ENCODE measurements at regions not wholly inside any gene's neighbourhood (a gene's known extent, or its start where the extent isn't known, plus 50 kb on each side); places are given as distances from the start of the nearest gene placed in this dataset.
A peak's percentile ranks its signal among the peaks of the same experiment; 100 is the strongest.
"Not testable (repeated sequence)": the region's sequence is repeated elsewhere in the genome, so short reads cannot be mapped to it uniquely, and the experiment has no call there.

DNA sequence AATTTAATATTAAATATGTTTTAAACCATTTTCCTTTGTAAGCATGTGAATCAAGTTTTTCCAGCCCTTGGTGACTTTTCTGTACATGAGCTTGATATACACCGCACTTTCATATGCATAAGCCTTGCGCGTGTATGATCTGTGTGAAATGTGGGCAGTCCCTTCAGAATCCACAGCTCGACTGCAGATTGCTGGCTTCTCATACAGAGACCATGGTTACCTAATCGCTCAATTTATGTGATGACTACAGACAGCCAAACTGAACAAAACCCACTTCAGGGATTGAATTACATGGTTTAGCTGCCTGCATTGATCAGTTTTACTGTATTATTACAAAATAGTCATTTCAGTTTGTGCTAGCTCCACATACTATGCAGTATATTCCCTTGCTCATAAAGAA lies 212.3 kb upstream of the NECTIN3 start:
- H3K4me1 Mint-ChIP-seq: no peaks in the 10 kb centered on the region
- H3K4me3 Mint-ChIP-seq: no peak overlapping the region
- ATAC-seq (ENCODE audit: low read depth in 2 of 2) (no peak), DNase-seq (no peak)
- H3K27me3 Mint-ChIP-seq: no peaks in the 10 kb centered on the region
- H3K36me3 Mint-ChIP-seq: no peaks in the 10 kb centered on the region
- no peak overlapping the region for H3K27ac Mint-ChIP-seq
- H3K9me3 Mint-ChIP-seq: peaks cover 0 to 4% (median 1%) of the 10 kb centered on the region in 7 donors

DNA sequence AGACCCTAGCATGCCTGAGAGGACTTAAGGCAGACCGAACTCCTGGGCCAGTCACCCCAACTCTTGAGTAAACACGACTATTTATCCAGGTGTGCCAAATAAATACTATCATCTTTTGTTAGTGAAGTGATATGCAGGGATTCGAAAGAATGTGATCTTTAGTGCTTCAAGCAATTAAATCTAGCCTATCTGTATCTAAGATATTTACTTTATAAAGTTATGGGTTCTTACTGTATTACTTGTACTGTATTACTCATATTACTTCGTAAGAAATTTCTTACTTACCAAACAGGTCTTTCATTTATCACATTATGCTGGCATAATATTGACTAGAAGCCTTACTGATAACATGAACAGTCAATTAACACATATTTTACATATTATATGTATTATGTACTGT lies 211.6 kb upstream of the NECTIN3 start:
- DNase-seq (no peak), ATAC-seq (ENCODE audit: low read depth in 2 of 2) (no peak)
- H3K9me3 Mint-ChIP-seq: peaks cover 0 to 4% (median 1%) of the 10 kb centered on the region in 7 donors
- H3K27me3 Mint-ChIP-seq: no peaks in the 10 kb centered on the region
- no peaks in the 10 kb centered on the region for H3K36me3 Mint-ChIP-seq
- H3K4me3 Mint-ChIP-seq: no peak overlapping the region
- no peak overlapping the region for H3K27ac Mint-ChIP-seq
- no peaks in the 10 kb centered on the region for H3K4me1 Mint-ChIP-seq

DNA sequence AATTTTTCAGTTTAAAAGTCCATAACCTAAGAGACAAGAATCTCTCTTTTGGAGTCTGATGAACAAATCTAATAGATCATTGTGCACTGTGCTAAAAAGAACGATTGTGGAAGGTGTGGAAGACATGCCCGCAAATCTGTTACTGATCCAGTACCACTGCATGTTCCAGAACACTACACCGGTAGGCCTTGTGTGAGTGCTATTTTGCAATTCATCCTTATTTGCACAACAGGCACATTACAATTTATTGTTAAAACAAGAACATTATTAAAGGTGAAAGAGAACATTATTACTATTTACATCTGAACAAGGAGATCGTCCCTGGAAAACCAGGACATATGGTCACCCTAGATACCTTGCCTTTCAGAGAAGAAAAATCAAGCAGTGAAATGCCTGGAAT lies 205.7 kb upstream of the NECTIN3 start:
- Mint-ChIP-seq H3K36me3 (no peaks in the 10 kb centered on the region), H3K4me1 (no peaks in the 10 kb centered on the region), H3K4me3 (no peak overlapping the region), H3K27me3 (no peaks in the 10 kb centered on the region), H3K27ac (no peak overlapping the region), H3K9me3 (peaks cover 0 to 3% (median 0%) of the 10 kb centered on the region in 7 donors)
- ATAC-seq (ENCODE audit: low read depth in 2 of 2) (no peak), DNase-seq (no peak)

DNA sequence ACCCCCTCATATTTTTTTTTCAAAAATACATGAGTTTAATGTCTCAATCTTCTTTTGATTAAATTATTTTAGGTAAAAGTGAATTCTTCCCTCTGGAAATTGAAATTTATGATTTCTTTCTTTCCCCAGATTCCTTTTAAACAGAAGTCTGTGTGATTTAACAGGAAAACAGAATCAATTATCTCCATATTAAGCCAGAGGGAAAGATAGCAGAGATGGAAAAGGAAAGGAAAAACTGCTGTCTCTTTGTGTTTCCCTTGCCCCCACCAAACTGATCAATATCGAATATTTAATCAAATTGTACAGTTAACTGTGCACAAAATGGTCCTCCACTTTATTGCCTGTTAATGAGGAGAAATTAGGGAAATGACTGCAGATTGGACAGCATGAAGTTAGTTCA lies 203.5 kb upstream of the NECTIN3 start:
- Mint-ChIP-seq H3K4me3 (no peak overlapping the region), H3K27ac (no peak overlapping the region), H3K27me3 (no peaks in the 10 kb centered on the region), H3K36me3 (no peaks in the 10 kb centered on the region), H3K9me3 (peaks cover 0 to 3% (median 0%) of the 10 kb centered on the region in 7 donors), H3K4me1 (no peaks in the 10 kb centered on the region)
- no peak for DNase-seq
- no peak for ATAC-seq (ENCODE audit: low read depth in 2 of 2)

DNA sequence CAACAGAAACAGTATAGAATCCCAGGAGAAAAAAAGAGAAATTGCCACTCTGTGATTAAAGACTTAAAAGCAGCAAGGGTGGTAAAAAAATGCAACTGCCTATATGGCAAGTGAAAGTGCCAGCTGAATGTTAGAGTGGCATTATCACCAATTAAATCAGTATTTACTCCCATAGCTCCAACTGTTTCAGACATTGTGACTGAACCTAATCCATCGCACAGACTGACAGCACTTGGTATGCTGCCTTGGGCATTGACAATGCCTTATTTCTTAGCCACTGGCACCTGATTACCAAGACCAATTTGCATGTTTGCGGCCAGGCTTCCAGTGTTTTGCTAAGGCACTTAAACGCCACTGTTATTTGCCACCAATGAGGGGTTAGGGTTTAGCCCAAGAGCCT lies 201.9 kb upstream of the NECTIN3 start:
- H3K36me3 Mint-ChIP-seq: no peaks in the 10 kb centered on the region
- no peaks in the 10 kb centered on the region for H3K4me1 Mint-ChIP-seq

DNA sequence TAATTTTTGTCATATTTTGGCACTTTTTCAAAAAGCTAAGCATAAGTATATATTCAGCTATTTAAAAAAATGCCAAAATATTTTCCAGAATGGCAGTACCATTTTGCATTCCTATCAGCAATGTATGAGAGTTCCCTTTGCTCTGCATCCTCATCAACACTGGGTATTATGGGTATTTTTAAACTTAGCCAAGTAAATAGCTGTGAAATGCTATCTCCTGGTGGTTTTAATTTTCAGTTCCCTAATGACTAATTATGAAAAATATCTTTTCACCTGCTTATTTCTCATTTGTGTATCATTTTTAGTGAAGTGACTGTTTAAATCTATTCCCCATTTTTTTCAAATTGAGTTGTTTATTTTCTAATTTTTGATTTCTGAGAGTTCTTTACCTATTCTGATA lies 199.7 kb upstream of the NECTIN3 start:
- ATAC-seq (ENCODE audit: low read depth in 2 of 2): no peak
- H3K27me3 Mint-ChIP-seq: no peaks in the 10 kb centered on the region
- peaks cover 6 to 22% (median 8%) of the 10 kb centered on the region in 7 donors for H3K9me3 Mint-ChIP-seq
- DNase-seq: no peak
- H3K27ac Mint-ChIP-seq: no peak overlapping the region
- no peaks in the 10 kb centered on the region for H3K36me3 Mint-ChIP-seq
- H3K4me1 Mint-ChIP-seq: no peaks in the 10 kb centered on the region
- H3K4me3 Mint-ChIP-seq: no peak overlapping the region

More for the DNA sequence above, 201.9 kb upstream of the NECTIN3 start:
- ATAC-seq (ENCODE audit: low read depth in 2 of 2): no peak
- H3K9me3 Mint-ChIP-seq: peaks cover 4 to 10% (median 7%) of the 10 kb centered on the region in 7 donors
- H3K4me3 Mint-ChIP-seq: peak overlapping the region in 1 of 8 donors; percentile 2
- H3K27ac Mint-ChIP-seq: no peak overlapping the region
- no peaks in the 10 kb centered on the region for H3K27me3 Mint-ChIP-seq
- no peak for DNase-seq

DNA sequence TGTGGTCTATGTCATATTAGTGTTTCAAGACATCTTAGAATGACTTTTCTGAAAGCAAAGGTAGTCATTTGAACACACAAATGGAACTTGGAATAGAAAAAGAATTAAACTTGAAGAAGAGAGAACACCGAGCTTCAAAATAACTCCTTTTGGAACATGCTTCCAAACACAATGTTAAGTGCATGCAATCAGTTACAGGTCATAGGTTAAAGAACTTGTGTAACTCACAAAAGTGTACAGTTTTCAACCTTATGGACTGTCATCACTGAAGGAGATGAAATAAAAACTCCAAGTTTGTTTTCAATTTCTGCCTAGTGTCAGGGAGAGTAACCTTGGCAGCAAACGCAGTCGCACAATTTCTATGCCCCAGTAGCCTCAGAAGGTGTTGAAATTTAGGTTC lies 192.9 kb upstream of the NECTIN3 start:
- ATAC-seq (ENCODE audit: low read depth in 2 of 2): no peak
- H3K4me1 Mint-ChIP-seq: no peaks in the 10 kb centered on the region
- H3K9me3 Mint-ChIP-seq: peaks cover 6 to 22% (median 8%) of the 10 kb centered on the region in 7 donors

DNA sequence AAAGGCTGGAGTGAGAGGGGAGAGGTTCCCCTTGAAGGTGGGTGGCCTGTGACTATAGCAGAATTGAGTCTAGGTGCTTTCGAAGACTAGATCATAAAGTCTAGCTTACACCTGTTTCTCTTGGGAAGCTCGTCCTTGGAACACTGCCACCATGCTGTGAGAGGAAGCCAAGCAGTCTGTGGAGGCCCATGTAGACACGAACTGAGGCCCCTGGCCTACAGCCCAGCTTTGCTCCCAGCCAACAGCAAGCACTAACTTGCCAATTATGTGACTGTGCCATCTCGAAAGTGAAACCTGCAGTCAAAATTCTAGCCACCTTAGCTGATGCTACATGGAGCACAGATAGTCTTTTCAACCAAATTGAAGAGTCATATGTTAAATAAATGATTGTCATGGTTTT lies 190.5 kb upstream of the NECTIN3 start:
- ATAC-seq (ENCODE audit: low read depth in 2 of 2) (no peak), DNase-seq (no peak)
- Mint-ChIP-seq H3K36me3 (no peaks in the 10 kb centered on the region), H3K27ac (no peak overlapping the region), H3K27me3 (no peaks in the 10 kb centered on the region), H3K4me3 (no peak overlapping the region), H3K9me3 (peaks cover 0 to 4% (median 0%) of the 10 kb centered on the region in 7 donors), H3K4me1 (no peaks in the 10 kb centered on the region)

More for the DNA sequence above, 192.9 kb upstream of the NECTIN3 start:
- Mint-ChIP-seq H3K36me3 (no peaks in the 10 kb centered on the region), H3K4me3 (no peak overlapping the region), H3K27me3 (no peaks in the 10 kb centered on the region), H3K27ac (no peak overlapping the region)
- no peak for DNase-seq

DNA sequence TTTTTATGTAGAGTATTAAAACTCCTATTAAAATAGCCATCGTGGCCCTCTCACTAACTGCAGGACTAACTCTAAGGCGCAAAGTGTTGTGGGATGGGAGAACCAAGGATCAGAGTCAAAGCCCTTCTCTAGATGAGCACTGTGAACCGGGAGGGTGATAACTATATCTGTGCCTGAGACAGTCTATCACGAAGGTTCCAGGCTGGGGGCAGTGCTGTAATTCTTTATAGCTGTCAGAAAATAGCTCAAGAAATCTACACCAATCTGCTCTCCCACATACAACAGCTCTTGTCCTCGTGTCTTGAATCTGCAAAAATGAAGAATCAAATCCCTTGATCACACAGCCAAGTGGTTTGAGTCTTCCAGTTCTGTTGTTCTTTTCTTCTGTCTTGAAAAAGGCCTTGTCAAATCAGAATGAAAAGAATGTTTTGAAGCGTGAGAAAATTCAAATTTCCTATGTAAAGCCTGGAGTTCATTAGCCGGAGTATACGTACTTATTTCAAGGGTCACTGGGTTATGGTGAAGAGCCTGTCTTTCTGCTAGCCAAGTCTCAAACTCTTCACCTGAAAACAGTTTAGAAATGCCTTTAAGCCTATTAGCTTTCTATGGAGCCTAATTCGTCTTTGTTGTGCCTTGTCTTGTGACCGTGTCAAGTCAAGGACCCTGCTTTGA lies 185.3 kb upstream of the NECTIN3 start:
- H3K9me3 Mint-ChIP-seq: peaks cover 0 to 4% (median 2%) of the 10 kb centered on the region in 7 donors
- DNase-seq (no peak), ATAC-seq (ENCODE audit: low read depth in 2 of 2) (no peak)
- no peaks in the 10 kb centered on the region for H3K27me3 Mint-ChIP-seq
- no peaks in the 10 kb centered on the region for H3K4me1 Mint-ChIP-seq
- H3K4me3 Mint-ChIP-seq: no peak overlapping the region
- no peaks in the 10 kb centered on the region for H3K36me3 Mint-ChIP-seq
- H3K27ac Mint-ChIP-seq: no peak overlapping the region

DNA sequence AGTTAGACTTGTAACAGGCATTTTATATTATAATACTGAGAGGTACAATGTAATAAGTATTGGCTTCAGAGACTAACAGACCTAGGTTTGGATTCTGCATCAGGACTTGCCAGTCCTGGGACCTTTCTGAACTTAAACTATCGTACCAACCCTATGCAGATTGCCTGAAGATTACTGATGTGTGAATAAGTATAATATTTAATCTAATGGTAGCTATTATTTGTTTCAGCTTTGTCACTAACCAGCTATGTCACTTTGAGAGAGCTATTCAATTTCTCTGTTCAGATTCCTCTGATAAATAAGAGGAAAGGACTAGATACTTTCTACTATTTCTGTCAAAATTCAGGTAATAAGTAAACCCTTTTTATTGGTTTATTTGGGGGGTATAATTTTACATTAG lies 184.4 kb upstream of the NECTIN3 start:
- Mint-ChIP-seq H3K9me3 (peaks cover 0 to 4% (median 2%) of the 10 kb centered on the region in 7 donors), H3K27me3 (no peaks in the 10 kb centered on the region), H3K4me3 (no peak overlapping the region), H3K36me3 (no peaks in the 10 kb centered on the region), H3K27ac (no peak overlapping the region), H3K4me1 (no peaks in the 10 kb centered on the region)
- ATAC-seq (ENCODE audit: low read depth in 2 of 2) (no peak), DNase-seq (no peak)

DNA sequence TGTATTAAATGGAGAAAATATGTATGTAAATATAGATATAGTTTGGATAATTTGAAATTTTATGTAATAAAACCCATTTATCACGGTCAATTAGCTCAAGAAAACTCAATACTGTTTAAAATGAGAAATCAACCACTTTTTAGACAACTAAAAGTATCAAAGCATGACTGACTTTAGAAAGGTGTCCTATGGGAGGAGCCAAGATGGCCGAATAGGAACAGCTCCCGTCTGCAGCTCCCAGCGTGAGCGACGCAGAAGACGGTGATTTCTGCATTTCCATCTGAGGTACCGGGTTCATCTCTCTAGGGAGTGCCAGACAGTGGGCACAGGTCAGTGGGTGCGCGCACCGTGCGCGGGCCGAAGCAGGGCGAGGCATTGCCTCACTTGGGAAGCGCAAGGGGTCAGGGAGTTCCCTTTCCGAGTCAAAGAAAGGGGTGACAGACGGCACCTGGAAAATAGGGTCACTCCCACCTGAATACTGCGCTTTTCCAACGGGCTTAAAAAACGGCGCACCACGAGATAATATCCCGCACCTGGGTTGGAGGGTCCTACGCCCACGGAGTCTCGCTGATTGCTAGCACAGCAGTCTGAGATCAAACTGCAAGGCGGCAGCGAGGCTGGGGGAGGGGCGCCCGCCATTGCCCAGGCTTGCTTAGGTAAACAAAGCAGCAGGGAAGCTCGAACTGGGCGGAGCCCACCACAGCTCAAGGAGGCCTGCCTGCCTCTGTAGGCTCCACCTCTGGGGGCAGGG lies 182.8 kb upstream of the NECTIN3 start:
- not testable (repeated sequence) for ATAC-seq (ENCODE audit: low read depth in 2 of 2); H3K9me3 Mint-ChIP-seq; H3K4me3 Mint-ChIP-seq; DNase-seq; H3K4me1 Mint-ChIP-seq; H3K27me3 Mint-ChIP-seq; H3K36me3 Mint-ChIP-seq
- H3K27ac Mint-ChIP-seq: peak overlapping the region in 1 of 6 donors; percentile 51

DNA sequence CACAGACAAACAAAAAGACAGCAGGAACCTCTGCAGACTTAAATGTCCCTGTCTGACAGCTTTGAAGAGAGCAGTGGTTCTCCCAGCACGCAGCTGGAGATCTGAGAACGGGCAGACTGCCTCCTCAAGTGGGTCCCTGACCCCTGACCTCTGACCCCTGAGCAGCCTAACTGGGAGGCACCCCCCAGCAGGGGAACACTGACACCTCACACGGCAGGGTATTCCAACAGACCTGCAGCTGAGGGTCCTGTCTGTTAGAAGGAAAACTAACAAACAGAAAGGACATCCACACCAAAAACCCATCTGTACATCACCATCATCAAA lies 182.3 kb upstream of the NECTIN3 start:
- H3K4me3 Mint-ChIP-seq; H3K36me3 Mint-ChIP-seq; H3K27me3 Mint-ChIP-seq; H3K4me1 Mint-ChIP-seq; DNase-seq; ATAC-seq (ENCODE audit: low read depth in 2 of 2); H3K9me3 Mint-ChIP-seq; H3K27ac Mint-ChIP-seq: not testable (repeated sequence)

DNA sequence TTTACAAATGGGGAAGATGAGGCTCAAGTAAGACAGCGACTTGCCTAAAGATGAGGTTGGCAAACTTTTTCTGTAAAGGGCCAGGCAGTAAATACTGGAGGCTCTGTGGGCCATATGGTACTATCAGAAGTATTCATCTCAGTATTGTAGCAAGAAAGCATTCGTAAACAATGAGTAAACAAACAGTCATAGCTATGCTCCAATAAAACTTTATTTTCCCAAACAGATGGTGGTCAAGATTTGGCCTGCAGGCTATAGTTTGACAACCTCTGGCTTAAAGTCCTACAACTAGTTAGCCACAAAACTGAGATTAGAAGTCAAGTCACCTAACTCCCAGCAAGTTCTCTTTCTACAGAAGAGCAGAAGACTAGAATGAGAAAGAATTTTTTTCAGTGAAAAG lies 177.0 kb upstream of the NECTIN3 start:
- no peaks in the 10 kb centered on the region for H3K4me1 Mint-ChIP-seq
- ATAC-seq (ENCODE audit: low read depth in 2 of 2) (no peak), DNase-seq (no peak)
- H3K9me3 Mint-ChIP-seq: peaks cover 0 to 22% (median 3%) of the 10 kb centered on the region in 7 donors
- H3K27ac Mint-ChIP-seq: no peak overlapping the region
- no peak overlapping the region for H3K4me3 Mint-ChIP-seq
- no peaks in the 10 kb centered on the region for H3K36me3 Mint-ChIP-seq
- peaks cover 0 to 5% (median 0%) of the 10 kb centered on the region in 3 donors for H3K27me3 Mint-ChIP-seq

DNA sequence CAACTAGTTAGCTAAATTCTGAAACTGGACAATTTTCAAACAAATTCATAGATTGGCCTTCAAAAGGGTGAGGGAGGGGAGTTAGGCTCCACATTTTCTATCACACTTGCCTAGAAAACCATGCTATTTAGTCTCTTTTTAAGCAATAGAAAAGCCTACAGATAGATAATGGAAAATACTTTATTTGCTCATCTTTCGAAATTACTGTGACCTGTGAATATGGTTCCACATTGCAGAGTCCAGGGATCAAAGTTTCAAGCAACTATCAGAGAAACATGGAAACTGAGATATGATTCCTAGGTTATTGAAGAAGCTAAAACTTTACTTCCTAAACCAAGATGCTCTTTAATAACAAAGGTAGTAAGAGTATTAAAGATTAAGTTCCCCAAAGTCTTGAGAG lies 176.6 kb upstream of the NECTIN3 start:
- peaks cover 0 to 5% (median 0%) of the 10 kb centered on the region in 3 donors for H3K27me3 Mint-ChIP-seq
- ATAC-seq (ENCODE audit: low read depth in 2 of 2): no peak
- no peak overlapping the region for H3K4me3 Mint-ChIP-seq
- DNase-seq: no peak
- no peaks in the 10 kb centered on the region for H3K36me3 Mint-ChIP-seq
- H3K9me3 Mint-ChIP-seq: peaks cover 0 to 22% (median 3%) of the 10 kb centered on the region in 7 donors
- no peak overlapping the region for H3K27ac Mint-ChIP-seq
- H3K4me1 Mint-ChIP-seq: no peaks in the 10 kb centered on the region

All from naive B cell (primary cell).